Activated naive CD8-positive, alpha-beta T cell treated with anti-CD3 and anti-CD28 coated beads for 36 hours (primary cell): ENCODE measurements at regions not wholly inside any gene's neighbourhood (a gene's known extent, or its start where the extent isn't known, plus 50 kb on each side); places are given as distances from the start of the nearest gene placed in this dataset.

ENCODE experiments used
- DNase-seq: peaks from one replicate; pipeline ENCODE4 v3.0.0; 2021
- H3K27ac Mint-ChIP-seq: one replicate; pipeline ENCODE4 v1.8.0; 2022; ENCODE audit warnings: mild to moderate bottlenecking, moderate library complexity, mixed read lengths
- H3K27me3 Mint-ChIP-seq: one replicate; pipeline ENCODE4 v1.8.0; 2022; ENCODE audit warnings: mild to moderate bottlenecking, mixed read lengths
- H3K36me3 Mint-ChIP-seq: one replicate; pipeline ENCODE4 v1.8.0; 2021; ENCODE audit warnings: mild to moderate bottlenecking, mixed read lengths
- H3K4me1 Mint-ChIP-seq: one replicate; pipeline ENCODE4 v1.8.0; 2021; ENCODE audit warnings: mixed read lengths
- H3K4me3 Mint-ChIP-seq: one replicate; pipeline ENCODE4 v1.8.0; 2022; ENCODE audit warnings: mild to moderate bottlenecking, moderate library complexity, mixed read lengths
- H3K9me3 Mint-ChIP-seq: one replicate; pipeline ENCODE4 v1.8.0; 2022; ENCODE audit warnings: mixed read lengths

GRCh38 chr5:38207343-38207742 is 51.0 kb upstream of the EGFLAM start:
- no peak overlapping the region for H3K4me3 Mint-ChIP-seq

DNA sequence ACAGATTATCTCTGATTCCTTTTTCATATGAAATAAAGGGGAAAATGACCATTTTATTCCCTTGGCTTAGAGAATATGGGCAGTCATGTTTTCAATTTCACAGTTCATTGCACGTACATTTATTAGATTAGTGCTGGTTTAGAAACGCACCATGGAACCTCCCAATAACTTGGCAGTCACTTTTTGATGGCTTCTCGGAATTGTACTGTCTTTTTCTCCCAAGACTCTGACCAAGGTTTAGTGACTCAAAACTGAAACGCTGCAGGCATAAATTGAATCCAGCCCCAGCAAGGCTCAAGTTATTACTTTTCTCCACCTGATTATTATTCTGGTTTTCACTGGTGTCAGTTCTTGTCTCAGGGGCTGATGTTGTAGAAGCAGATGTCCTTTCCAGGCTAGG is 55.6 kb upstream of the EGFLAM start:
- Mint-ChIP-seq H3K27ac (no peak overlapping the region), H3K36me3 (no peaks in the 10 kb centered on the region), H3K27me3 (peaks cover 15% of the 10 kb centered on the region), H3K9me3 (no peaks in the 10 kb centered on the region), H3K4me3 (no peak overlapping the region), H3K4me1 (no peaks in the 10 kb centered on the region)
- DNase-seq, result no peak

More at GRCh38 chr5:38207343-38207742, 51.0 kb upstream of the EGFLAM start:
- peaks cover 15% of the 10 kb centered on the region for H3K27me3 Mint-ChIP-seq
- no peaks in the 10 kb centered on the region for H3K36me3 Mint-ChIP-seq
- peaks cover 1% of the 10 kb centered on the region for H3K9me3 Mint-ChIP-seq
- H3K27ac Mint-ChIP-seq, result no peak overlapping the region
- no peak for DNase-seq
- H3K4me1 Mint-ChIP-seq, result no peaks in the 10 kb centered on the region

GRCh38 chr5:38200872-38201557 is 57.3 kb upstream of the EGFLAM start:
- Mint-ChIP-seq H3K27me3 (peaks cover 13% of the 10 kb centered on the region), H3K36me3 (no peaks in the 10 kb centered on the region), H3K9me3 (no peaks in the 10 kb centered on the region), H3K4me1 (no peaks in the 10 kb centered on the region), H3K4me3 (no peak overlapping the region), H3K27ac (no peak overlapping the region)
- no peak for DNase-seq

DNA sequence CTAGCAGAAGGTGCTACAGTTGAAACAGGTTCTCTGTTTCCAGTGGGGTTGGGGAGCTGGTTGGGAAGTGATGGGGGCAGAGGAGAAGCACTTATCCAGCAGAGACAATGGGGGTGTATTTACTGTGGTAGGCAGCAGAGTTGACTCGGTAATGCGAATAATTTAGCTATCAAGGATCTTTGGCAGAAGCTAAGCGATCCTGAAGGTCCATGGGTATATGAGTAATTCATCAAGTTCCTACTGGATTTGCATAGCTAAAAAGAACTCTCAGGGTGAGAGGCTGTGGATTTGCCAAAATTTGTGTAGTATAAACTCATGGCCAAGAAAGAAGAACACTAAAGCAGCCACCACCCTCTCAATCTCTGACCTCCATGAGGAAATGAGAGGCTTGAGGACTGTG is 61.2 kb upstream of the EGFLAM start:
- Mint-ChIP-seq H3K27ac (no peak overlapping the region), H3K9me3 (no peaks in the 10 kb centered on the region), H3K27me3 (peaks cover 23% of the 10 kb centered on the region), H3K36me3 (no peaks in the 10 kb centered on the region), H3K4me1 (no peaks in the 10 kb centered on the region), H3K4me3 (no peak overlapping the region)
- DNase-seq, result no peak

DNA sequence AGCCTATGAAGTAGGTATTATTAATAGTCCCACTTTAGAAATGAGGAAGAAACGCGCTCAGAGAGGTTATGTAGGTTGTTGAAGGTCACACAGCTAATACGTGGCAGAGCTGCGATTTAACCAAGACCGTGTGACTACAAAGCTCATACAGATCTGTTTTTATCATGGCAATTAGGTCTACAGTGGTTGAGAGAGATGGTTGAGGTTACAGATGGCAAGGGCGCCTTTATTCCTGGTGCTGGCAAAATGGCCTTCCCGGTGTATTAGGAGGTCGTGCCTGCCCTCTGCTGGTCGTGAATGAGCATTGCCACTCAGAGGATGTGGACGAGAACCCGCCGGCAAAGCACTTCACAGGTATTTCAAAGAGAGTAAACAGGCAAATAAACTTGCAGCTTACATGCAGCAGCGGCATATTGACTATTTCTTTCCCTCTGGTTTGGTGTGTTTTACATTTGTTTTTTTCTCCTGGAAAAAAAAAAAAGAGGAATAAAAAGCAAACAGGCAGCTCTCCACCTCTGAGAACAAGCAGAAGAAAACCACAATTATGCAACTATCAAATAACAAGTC is 65.3 kb upstream of the EGFLAM start:
- Mint-ChIP-seq H3K4me1 (no peaks in the 10 kb centered on the region), H3K36me3 (no peaks in the 10 kb centered on the region), H3K27ac (no peak overlapping the region), H3K4me3 (no peak overlapping the region), H3K9me3 (no peaks in the 10 kb centered on the region), H3K27me3 (peaks cover 23% of the 10 kb centered on the region)
- peak; percentile 30 for DNase-seq

DNA sequence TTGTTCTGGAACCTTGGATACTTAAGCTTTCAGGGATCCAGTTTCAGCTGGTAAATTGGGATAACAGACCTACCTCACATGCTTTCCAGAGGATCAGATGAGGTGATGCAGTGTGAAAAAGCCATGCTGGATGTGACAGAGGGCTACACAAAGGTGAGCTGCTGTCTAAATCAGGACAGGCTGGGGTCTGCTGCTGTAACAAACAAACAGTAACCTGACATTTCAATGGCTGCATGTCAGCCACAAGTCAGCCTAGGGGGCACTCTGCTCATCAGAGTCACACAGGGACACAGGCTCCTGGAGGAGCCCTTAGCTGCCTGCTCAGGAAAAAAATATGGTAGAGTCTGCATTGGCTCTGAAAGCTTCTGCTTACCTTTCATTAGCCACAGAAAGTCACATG is 66.7 kb upstream of the EGFLAM start:
- no peaks in the 10 kb centered on the region for H3K36me3 Mint-ChIP-seq
- H3K27me3 Mint-ChIP-seq, result peaks cover 18% of the 10 kb centered on the region
- no peak overlapping the region for H3K4me3 Mint-ChIP-seq
- DNase-seq, result no peak
- H3K27ac Mint-ChIP-seq, result no peak overlapping the region
- H3K4me1 Mint-ChIP-seq, result no peaks in the 10 kb centered on the region
- H3K9me3 Mint-ChIP-seq, result no peaks in the 10 kb centered on the region

DNA sequence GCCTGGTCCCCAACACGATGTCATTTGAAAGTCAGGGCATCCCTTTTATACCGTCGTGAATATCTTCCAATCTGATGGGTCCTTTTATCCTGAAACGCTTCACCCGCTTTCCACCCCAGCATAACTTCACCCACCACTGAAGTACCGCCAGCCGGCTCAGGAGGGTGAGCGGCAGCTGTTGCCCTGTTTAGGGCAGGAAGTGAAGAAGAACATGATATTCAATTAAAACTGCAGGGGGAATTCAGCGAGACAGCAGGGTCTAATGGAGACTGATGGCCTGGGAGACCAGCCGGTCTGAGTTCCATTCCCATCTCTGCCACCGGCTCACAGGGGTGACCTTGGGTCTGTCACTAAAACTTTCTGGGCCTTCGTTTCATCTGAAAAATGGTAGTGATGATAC is 68.2 kb upstream of the EGFLAM start:
- Mint-ChIP-seq H3K4me3 (no peak overlapping the region), H3K27ac (no peak overlapping the region), H3K4me1 (no peaks in the 10 kb centered on the region), H3K9me3 (no peaks in the 10 kb centered on the region), H3K27me3 (peaks cover 18% of the 10 kb centered on the region), H3K36me3 (no peaks in the 10 kb centered on the region)
- no peak for DNase-seq

DNA sequence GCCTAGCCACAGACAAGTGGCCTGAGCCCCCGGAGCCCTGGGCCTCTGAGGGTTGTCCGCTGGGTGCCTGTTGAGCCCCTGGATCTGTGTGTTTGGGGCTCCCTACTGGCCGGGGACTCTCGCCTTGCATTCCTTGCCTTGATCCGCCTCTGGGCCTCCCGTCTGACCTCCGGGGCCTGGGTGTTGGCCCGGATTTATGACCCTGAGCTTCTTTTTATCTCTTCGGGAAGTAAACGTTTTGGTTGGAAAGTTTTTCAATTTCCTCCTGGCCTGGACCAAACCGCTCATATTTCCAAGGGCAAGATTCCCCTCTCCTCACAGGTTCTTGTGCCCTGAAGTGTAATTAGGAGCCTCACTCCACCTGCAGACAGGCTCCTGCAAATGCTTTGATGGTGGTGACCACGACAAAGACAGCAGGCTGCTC is 69.3 kb upstream of the EGFLAM start:
- no peak overlapping the region for H3K4me3 Mint-ChIP-seq
- H3K27me3 Mint-ChIP-seq, result peaks cover 10% of the 10 kb centered on the region
- no peak overlapping the region for H3K27ac Mint-ChIP-seq
- H3K36me3 Mint-ChIP-seq, result no peaks in the 10 kb centered on the region
- no peak for DNase-seq
- H3K4me1 Mint-ChIP-seq, result no peaks in the 10 kb centered on the region
- H3K9me3 Mint-ChIP-seq, result no peaks in the 10 kb centered on the region

DNA sequence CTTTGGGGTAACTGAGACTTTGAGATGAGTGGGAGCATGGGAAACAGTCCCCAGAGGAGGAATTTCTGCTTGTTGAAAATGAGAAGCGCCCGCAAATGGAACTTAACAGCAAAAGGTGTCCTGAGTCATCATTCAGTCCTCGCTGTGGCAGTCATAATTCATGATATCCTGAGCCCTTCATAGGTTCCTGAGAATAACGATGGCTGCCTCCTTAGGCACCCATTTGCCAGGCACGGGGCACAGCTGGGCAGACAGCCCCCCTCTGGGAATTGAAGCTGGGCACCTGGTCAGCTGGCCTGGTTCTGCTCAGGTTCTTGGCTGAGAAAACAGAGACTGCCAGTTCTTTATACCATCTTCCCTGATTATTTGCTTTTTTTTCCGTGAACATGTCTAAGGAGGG is 69.8 kb upstream of the EGFLAM start:
- DNase-seq, result no peak
- no peak overlapping the region for H3K27ac Mint-ChIP-seq
- no peaks in the 10 kb centered on the region for H3K9me3 Mint-ChIP-seq
- H3K27me3 Mint-ChIP-seq, result peaks cover 5% of the 10 kb centered on the region
- no peak overlapping the region for H3K4me3 Mint-ChIP-seq
- no peaks in the 10 kb centered on the region for H3K36me3 Mint-ChIP-seq
- H3K4me1 Mint-ChIP-seq, result no peaks in the 10 kb centered on the region

DNA sequence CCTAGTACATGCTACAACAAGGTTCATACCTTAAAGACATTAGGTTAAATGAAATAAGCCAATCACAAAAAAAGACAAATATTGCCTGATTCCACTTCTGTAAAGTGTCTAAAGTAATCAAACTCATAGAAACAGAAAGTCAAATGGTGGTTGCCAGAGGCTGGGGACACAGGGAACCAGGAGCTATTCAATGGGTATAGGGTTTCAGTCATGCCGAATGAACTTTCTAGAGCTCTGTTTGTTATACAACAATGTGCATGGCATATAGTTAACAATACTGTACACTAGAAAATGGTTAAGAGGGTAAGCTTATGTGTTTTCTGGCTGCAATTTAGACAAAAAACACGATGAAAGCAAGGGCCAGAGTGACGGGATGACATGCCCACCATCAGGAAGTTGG is 70.8 kb upstream of the EGFLAM start:
- Mint-ChIP-seq H3K4me1 (no peaks in the 10 kb centered on the region), H3K4me3 (no peak overlapping the region), H3K27ac (no peak overlapping the region), H3K9me3 (no peaks in the 10 kb centered on the region), H3K36me3 (no peaks in the 10 kb centered on the region), H3K27me3 (no peaks in the 10 kb centered on the region)
- no peak for DNase-seq

DNA sequence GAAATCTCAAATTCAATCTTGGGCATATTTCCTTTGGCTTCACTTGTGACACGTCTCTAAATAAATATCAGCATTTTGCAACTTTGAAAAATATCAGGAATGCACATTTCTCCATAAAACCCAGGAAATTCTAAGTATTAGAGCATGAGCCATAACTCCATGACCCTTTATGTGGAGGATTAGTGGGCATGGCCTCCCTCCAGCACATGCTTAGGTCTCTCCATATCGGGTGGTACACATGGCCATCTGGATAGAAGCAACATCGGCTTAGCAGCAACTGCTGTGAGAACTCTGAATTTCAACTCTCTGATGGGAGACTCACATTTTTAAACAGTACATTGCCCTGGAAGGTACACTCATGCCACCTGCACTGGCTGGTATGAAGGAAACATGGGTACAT is 73.7 kb upstream of the EGFLAM start:
- H3K36me3 Mint-ChIP-seq, result no peaks in the 10 kb centered on the region
- no peaks in the 10 kb centered on the region for H3K9me3 Mint-ChIP-seq
- no peak for DNase-seq
- H3K4me1 Mint-ChIP-seq, result no peaks in the 10 kb centered on the region
- H3K27ac Mint-ChIP-seq, result no peak overlapping the region
- no peak overlapping the region for H3K4me3 Mint-ChIP-seq
- peaks cover 6% of the 10 kb centered on the region for H3K27me3 Mint-ChIP-seq

DNA sequence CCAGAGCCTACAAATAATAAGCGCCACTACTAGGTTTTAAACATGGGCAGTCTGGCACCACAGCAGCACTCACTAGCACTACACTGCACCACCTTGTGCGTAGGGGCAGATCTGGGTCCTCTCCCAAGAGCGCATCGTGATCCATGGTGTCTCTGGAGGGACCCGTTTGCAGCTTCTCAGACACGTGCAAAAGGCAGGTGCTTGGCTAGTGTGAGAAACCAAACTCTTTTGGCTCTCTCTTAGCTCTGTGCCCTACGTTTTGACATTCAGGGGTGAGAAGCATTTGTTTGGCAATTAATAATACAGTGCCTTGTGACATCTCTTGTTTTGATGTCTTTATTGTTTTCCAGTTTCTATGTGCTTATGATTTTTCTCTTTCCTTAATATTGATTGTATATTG is 75.4 kb upstream of the EGFLAM start:
- peaks cover 6% of the 10 kb centered on the region for H3K27me3 Mint-ChIP-seq
- H3K4me1 Mint-ChIP-seq, result no peaks in the 10 kb centered on the region
- H3K4me3 Mint-ChIP-seq, result no peak overlapping the region
- no peaks in the 10 kb centered on the region for H3K9me3 Mint-ChIP-seq
- no peak for DNase-seq
- H3K27ac Mint-ChIP-seq, result no peak overlapping the region
- H3K36me3 Mint-ChIP-seq, result no peaks in the 10 kb centered on the region

GRCh38 chr5:38168029-38168428 is 90.3 kb upstream of the EGFLAM start:
- no peak overlapping the region for H3K27ac Mint-ChIP-seq

GRCh38 chr5:38167562-38167996 is 90.8 kb upstream of the EGFLAM start:
- H3K27ac Mint-ChIP-seq, result no peak overlapping the region
- no peaks in the 10 kb centered on the region for H3K4me1 Mint-ChIP-seq
- no peak overlapping the region for H3K4me3 Mint-ChIP-seq
- H3K9me3 Mint-ChIP-seq, result peaks cover 3% of the 10 kb centered on the region
- no peaks in the 10 kb centered on the region for H3K27me3 Mint-ChIP-seq
- H3K36me3 Mint-ChIP-seq, result no peaks in the 10 kb centered on the region
- no peak for DNase-seq

More at GRCh38 chr5:38168029-38168428, 90.3 kb upstream of the EGFLAM start:
- no peak for DNase-seq
- H3K27me3 Mint-ChIP-seq, result no peaks in the 10 kb centered on the region
- no peaks in the 10 kb centered on the region for H3K4me1 Mint-ChIP-seq
- no peaks in the 10 kb centered on the region for H3K36me3 Mint-ChIP-seq
- no peak overlapping the region for H3K4me3 Mint-ChIP-seq
- H3K9me3 Mint-ChIP-seq, result peaks cover 3% of the 10 kb centered on the region

GRCh38 chr5:38166832-38167231 is 91.5 kb upstream of the EGFLAM start:
- Mint-ChIP-seq H3K36me3 (no peaks in the 10 kb centered on the region), H3K4me3 (no peak overlapping the region), H3K27ac (no peak overlapping the region), H3K27me3 (no peaks in the 10 kb centered on the region), H3K9me3 (peaks cover 3% of the 10 kb centered on the region), H3K4me1 (no peaks in the 10 kb centered on the region)
- no peak for DNase-seq

DNA sequence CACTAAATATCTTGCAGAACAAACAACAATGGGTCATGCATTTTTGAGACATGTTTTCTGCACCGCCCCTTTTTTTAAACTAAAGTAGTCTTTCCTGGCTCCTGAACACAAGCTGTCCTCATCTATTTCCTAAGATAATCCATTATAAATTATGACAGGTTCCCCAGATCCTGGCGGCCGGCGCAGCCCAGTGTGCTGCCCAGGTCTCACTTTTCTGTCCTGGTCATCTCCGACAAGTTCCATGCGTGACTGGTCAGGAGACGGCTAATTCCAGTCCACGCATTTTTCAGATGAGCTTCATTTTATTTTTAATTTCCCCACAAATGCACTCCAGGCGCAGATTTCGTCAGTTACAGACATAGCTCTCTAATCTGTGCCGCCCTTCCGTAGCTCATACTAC is 92.9 kb upstream of the EGFLAM start:
- no peak for DNase-seq
- peaks cover 3% of the 10 kb centered on the region for H3K9me3 Mint-ChIP-seq
- no peak overlapping the region for H3K27ac Mint-ChIP-seq
- no peaks in the 10 kb centered on the region for H3K36me3 Mint-ChIP-seq
- no peaks in the 10 kb centered on the region for H3K4me1 Mint-ChIP-seq
- no peaks in the 10 kb centered on the region for H3K27me3 Mint-ChIP-seq
- no peak overlapping the region for H3K4me3 Mint-ChIP-seq
